Endodermal cell (in vitro differentiated cells): ENCODE measurements at regions not wholly inside any gene's neighbourhood (a gene's known extent, or its start where the extent isn't known, plus 50 kb on each side); places are given as distances from the start of the nearest gene placed in this dataset.

Source experiments
- DNase-seq: peaks from one replicate; pipeline ENCODE4 v3.0.0-alpha.2; 2017
- H3K27ac ChIP-seq: 2 replicates; pipeline ENCODE4 v1.5.1; 2013; ENCODE audit warnings: mild to moderate bottlenecking, low read depth, low read length, moderate library complexity
- H3K27me3 ChIP-seq: 2 replicates; pipeline ENCODE4 v1.6.1; 2013; ENCODE audit warnings: mild to moderate bottlenecking, low read length, moderate library complexity; ENCODE audit not compliant: insufficient read depth, control insufficient read depth, poor library complexity, severe bottlenecking
- H3K36me3 ChIP-seq: 2 replicates; pipeline ENCODE4 v1.7.0; 2013; ENCODE audit warnings: mild to moderate bottlenecking, low read length, moderate library complexity; ENCODE audit not compliant: control insufficient read depth, insufficient read depth
- H3K4me1 ChIP-seq: one replicate; pipeline ENCODE4 v1.7.0; 2013; ENCODE audit warnings: low read length; ENCODE audit not compliant: control insufficient read depth, insufficient read depth
- H3K4me3 ChIP-seq: 2 replicates; pipeline ENCODE4 v1.5.1; 2013; ENCODE audit warnings: mild to moderate bottlenecking, low read length, moderate library complexity
- H3K9ac ChIP-seq: 2 replicates; pipeline ENCODE4 v1.6.1; 2013; ENCODE audit warnings: mild to moderate bottlenecking, low read length, moderate library complexity; ENCODE audit not compliant: poor library complexity, severe bottlenecking; ENCODE audit errors: extremely low read depth
- H3K9me3 ChIP-seq: 2 replicates; pipeline ENCODE4 v1.6.1; 2013; ENCODE audit warnings: mild to moderate bottlenecking, low read length, moderate library complexity; ENCODE audit not compliant: control insufficient read depth
- H3K27ac Mint-ChIP-seq: 2 replicates; pipeline ENCODE4 v1.8.0; 2020; ENCODE audit warnings: mixed read lengths
- H3K27me3 Mint-ChIP-seq: 2 replicates; pipeline ENCODE4 v1.8.0; 2021; ENCODE audit warnings: mild to moderate bottlenecking, mixed read lengths; ENCODE audit not compliant: insufficient read depth
- H3K36me3 Mint-ChIP-seq: 2 replicates; pipeline ENCODE4 v1.8.0; 2020; ENCODE audit warnings: low read depth, mixed read lengths
- H3K4me1 Mint-ChIP-seq: 2 replicates; pipeline ENCODE4 v1.8.0; 2020; ENCODE audit warnings: mixed read lengths
- H3K4me3 Mint-ChIP-seq: 2 replicates; pipeline ENCODE4 v1.8.0; 2020; ENCODE audit warnings: mild to moderate bottlenecking, moderate library complexity, mixed read lengths
- H3K9me3 Mint-ChIP-seq: 2 replicates; pipeline ENCODE4 v1.8.0; 2020; ENCODE audit warnings: mild to moderate bottlenecking, mixed read lengths
- WGBS, 2 experiments: methylation state at CpG; one replicate each; pipeline versions ENCODE4 v1.1.5 to v1.1.7; 2013; ENCODE audit warnings: missing lambda C conversion rate in 2 of 2, mixed read lengths in 1 of 2; ENCODE audit not compliant: insufficient coverage in 1 of 2, insufficient read length in 1 of 2; 5-methylcytosine and 5-hydroxymethylcytosine counted together
- TF ChIP-seq, protein P1 (sequence below): fragments of 200-600 bp; sonication (generic); conservative IDR thresholded peaks from 2 replicates; pipeline ENCODE4 v1.5.0; 2021; ENCODE audit warnings: antibody characterized with exemption, mild to moderate bottlenecking

DNA sequence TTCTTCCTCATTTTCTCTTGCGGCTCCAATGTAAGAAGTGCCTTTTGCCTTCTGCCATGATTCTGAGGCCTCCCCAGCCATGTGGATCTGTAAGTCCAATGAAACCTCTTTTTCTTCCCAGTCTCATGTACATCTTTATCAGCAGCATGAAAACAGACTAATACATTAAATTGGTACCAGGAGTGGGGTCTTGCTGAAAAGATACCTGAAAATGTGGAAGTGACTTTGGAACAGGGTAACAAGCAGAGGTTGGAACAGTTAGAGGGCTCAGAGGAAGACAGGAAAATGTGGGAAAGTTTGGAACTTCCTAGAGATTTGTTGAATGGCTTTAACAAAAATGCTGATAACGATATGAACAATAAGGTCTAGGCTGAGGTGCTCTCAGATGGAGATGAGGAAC is 316.7 kb upstream of the HS3ST5 start:
- Histone ChIP-seq H3K27me3 (no peaks in the 10 kb centered on the region), H3K4me1 (no peaks in the 10 kb centered on the region), H3K9ac (no peak overlapping the region), H3K4me3 (no peak overlapping the region), H3K36me3 (no peaks in the 10 kb centered on the region), H3K9me3 (peaks cover 16% of the 10 kb centered on the region), H3K27ac (no peak overlapping the region)
- DNase-seq, result no peak
- H3K4me1 Mint-ChIP-seq, result no peaks in the 10 kb centered on the region
- 93 to 100% methylated on average over 2 of the region's 2 CpGs for WGBS, 2 experiments
- H3K36me3 Mint-ChIP-seq, result no peaks in the 10 kb centered on the region
- peaks cover 23% of the 10 kb centered on the region for H3K9me3 Mint-ChIP-seq
- H3K27ac Mint-ChIP-seq, result no peak overlapping the region
- no peaks in the 10 kb centered on the region for H3K27me3 Mint-ChIP-seq
- TF ChIP-seq, protein P1, sequence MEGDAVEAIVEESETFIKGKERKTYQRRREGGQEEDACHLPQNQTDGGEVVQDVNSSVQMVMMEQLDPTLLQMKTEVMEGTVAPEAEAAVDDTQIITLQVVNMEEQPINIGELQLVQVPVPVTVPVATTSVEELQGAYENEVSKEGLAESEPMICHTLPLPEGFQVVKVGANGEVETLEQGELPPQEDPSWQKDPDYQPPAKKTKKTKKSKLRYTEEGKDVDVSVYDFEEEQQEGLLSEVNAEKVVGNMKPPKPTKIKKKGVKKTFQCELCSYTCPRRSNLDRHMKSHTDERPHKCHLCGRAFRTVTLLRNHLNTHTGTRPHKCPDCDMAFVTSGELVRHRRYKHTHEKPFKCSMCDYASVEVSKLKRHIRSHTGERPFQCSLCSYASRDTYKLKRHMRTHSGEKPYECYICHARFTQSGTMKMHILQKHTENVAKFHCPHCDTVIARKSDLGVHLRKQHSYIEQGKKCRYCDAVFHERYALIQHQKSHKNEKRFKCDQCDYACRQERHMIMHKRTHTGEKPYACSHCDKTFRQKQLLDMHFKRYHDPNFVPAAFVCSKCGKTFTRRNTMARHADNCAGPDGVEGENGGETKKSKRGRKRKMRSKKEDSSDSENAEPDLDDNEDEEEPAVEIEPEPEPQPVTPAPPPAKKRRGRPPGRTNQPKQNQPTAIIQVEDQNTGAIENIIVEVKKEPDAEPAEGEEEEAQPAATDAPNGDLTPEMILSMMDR, result no peak
- no peak overlapping the region for H3K4me3 Mint-ChIP-seq

DNA sequence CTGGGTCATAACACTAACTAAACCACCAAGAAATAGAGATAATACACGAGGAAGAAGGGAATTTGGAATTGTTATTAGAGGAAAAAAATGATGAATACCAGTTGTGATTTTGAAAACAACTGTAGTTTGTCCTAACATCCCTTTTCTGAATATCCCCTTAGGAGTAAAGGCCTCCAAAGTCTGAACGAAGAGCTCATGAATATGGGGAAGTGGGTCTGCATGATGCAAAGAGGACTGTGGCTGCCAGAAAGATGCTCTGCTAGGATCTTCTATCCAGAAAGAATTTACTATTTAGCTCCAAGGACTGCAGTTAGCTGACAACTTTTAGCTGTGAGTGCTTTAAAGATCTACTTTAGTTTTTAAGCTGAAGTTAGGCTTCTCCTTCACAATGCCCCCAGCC is 308.8 kb upstream of the HS3ST5 start:
- Mint-ChIP-seq H3K4me1 (peaks cover 31% of the 10 kb centered on the region), H3K27me3 (peaks cover 2% of the 10 kb centered on the region), H3K36me3 (no peaks in the 10 kb centered on the region), H3K27ac (no peak overlapping the region), H3K9me3 (no peaks in the 10 kb centered on the region), H3K4me3 (no peak overlapping the region)
- Histone ChIP-seq H3K36me3 (no peaks in the 10 kb centered on the region), H3K4me1 (peaks cover 4% of the 10 kb centered on the region), H3K9ac (no peak overlapping the region), H3K27ac (no peak overlapping the region), H3K4me3 (no peak overlapping the region), H3K9me3 (no peaks in the 10 kb centered on the region), H3K27me3 (no peaks in the 10 kb centered on the region)
- 86% methylated on average over 2 of the region's 2 CpGs; no CpG with 5 or more reads in 1 of the 2 experiments for WGBS, 2 experiments
- no peak for DNase-seq
- TF ChIP-seq, protein P1, result no peak

DNA sequence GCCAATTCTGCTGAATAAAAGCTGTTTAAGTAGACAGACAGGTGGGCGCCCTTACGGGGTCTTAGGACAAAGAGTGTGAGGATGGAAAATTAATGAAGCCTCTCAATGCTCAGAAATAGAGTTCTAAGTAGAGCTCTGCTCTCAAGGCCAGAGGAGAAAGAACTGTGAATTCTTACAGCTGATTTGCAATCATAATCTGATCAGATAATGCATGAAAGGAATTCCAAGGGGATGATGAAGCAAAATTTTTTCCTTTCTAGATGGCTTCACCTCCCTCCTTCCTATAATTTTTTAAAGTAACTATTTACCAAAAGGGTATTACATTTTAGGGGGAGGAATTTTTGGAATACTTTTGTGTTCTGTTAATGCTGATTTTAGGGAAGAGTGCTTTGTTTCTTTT is 308.1 kb upstream of the HS3ST5 start:
- 74 to 76% methylated on average over 2 of the region's 2 CpGs for WGBS, 2 experiments
- peaks cover 2% of the 10 kb centered on the region for H3K27me3 Mint-ChIP-seq
- TF ChIP-seq, protein P1, result no peak
- Histone ChIP-seq H3K4me3 (peak overlapping the region; percentile 33), H3K4me1 (peaks cover 4% of the 10 kb centered on the region), H3K9ac (no peak overlapping the region), H3K27me3 (no peaks in the 10 kb centered on the region), H3K36me3 (no peaks in the 10 kb centered on the region), H3K27ac (no peak overlapping the region), H3K9me3 (no peaks in the 10 kb centered on the region)
- H3K9me3 Mint-ChIP-seq, result no peaks in the 10 kb centered on the region
- peaks cover 31% of the 10 kb centered on the region for H3K4me1 Mint-ChIP-seq
- peak overlapping the region; percentile 28 for H3K4me3 Mint-ChIP-seq
- H3K27ac Mint-ChIP-seq, result peak overlapping the region; percentile 76
- no peaks in the 10 kb centered on the region for H3K36me3 Mint-ChIP-seq
- DNase-seq, result no peak
